GM19438 (cell line): ENCODE measurements at regions not wholly inside any gene's neighbourhood (a gene's known extent, or its start where the extent isn't known, plus 50 kb on each side); places are given as distances from the start of the nearest gene placed in this dataset.

Source experiments
- ATAC-seq: cut with Tn5 transposase; IDR thresholded peaks from one replicate; pipeline ENCODE4 v1.9.1; 2021; ENCODE audit warnings: low read depth; ENCODE audit not compliant: unreplicated experiment

DNA sequence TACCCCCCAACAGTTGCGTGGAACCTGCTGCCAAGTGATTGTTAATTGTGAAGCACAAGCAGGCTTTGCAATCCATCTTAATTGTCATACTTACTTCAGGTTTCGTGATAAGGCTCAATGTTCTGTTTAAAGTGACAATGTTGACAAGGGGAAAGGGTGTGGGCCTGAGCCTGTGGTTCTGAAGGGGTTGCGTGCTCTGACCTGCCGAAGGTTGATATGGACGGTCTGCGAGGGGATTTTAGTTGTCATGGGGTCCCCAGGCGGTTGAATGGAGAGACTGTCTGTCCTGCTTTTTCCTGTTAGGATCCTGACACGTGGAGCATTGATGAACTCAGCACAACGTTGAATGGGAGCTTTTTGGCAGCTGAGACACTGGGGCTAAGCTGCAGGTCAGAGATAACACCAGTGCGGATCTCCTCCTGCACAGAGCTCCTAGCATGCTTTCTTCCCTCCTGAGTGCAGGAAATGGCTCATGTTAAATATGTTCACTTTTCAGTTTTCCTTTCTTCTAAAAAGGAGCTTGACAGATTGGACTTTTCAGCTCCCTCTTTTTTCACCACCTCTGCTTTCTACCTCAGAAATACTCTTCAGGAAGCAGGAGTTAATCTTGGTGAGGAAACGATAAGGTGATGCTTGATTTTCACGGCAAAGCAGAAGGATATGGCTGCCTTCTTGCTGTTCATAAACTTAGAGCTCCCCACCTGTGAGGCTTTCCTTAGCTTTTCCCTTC lies 62.9 kb upstream of the ZEB2 start:
- ATAC-seq, result no peak

DNA sequence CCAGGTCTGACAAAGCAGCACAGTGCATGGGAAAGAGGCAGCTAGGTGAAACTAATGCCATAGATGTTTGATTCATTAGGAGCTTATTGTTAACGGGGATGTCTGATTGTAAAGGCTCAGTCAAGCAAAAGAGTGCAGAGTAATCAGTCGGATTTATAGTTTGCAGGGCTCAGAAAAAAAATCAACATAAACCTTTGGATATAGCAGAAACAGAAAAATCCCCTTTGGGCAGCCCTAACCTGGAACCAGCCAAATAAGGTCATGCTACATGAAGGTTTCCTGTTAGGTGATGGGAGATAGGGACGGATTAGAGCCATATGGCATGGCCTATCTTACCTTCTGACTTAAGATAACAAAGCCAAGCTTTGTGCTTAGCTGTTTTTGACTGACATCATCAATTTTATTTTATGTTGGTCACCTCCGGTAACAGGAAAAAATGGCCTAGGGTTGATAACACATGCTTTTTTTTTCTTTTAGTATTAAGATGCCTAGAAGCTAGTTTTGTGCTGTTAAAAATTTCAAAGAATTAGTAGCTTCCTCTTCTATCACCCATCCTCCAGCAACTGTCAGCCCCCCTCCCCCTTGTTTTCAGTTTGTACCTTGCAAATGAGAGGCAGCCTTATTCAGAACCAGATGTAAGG lies 60.7 kb upstream of the ZEB2 start:
- ATAC-seq, result no peak

DNA sequence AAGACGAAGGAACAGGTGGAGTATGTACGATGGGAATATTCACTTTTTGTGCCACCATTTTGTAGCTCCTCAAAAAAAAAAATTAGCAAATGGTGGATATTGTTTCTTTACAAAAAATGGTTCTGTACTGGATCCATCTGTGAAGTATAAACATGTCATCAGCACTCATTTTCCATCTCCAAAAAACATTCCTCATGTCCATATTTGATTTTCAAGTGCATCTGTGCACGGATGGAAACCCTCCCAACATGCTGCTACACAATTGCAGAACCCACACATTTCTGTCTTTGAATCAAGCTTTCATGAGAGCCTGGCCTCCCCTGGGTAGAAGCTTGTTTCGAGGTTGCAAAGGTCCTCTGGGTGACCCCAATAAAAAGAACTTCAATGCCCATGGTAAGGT lies 59.6 kb upstream of the ZEB2 start:
- ATAC-seq, result no peak

DNA sequence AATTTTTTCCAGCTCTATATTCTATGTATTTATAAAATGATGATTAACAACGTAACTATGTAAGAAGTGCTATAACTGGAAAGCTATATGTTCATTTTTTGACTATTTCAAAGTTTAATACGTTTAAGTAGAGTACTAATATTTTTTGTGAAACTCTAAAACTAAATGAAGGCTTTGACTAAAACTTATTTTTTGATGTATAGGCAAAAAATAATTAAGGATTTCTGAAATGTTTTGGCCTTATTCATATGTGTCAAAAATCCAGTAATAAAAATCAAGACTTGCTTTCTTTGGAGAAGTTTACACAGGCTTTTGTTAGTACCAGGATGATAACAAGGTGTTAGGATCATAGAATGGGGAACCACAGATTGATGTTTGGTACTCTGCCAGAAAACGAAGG lies 58.2 kb upstream of the ZEB2 start:
- no peak for ATAC-seq

DNA sequence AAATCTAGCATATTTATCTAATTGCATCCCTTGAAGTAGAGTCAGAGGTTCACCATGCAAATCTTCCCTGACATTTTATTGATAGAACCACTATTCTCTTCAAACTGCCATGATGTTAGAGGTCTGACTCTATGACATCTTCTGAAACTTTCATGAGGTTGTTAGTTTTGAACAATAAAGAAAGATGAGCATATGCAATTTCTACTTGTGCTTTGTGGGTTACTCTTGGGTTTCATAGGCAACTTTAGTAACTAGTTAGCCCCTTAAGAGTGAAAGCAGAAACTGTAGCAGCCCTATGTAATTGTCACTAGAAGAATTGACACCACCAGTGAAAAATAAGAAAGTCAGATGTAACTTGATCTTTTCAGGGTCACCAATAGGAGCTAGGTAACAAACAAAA lies 53.1 kb upstream of the ZEB2 start:
- no peak for ATAC-seq

DNA sequence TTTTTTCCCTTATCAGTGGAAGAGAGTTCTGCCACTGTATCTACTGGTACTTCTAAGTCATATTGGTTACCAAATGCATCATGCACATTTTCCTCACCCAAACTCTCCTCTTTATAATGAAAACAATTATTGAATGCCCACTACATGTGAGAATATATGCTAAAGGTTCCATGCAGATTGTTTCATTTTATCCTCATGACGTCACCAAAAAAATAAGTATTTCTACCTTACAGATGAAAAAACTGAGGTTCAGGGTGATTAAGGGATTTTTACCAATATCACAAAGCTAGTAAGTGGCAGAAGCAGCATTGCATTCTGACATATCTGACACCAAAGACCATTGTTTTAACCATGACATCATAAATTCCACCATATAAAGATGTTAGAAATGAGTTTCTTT lies 51.9 kb upstream of the ZEB2 start:
- no peak for ATAC-seq

DNA sequence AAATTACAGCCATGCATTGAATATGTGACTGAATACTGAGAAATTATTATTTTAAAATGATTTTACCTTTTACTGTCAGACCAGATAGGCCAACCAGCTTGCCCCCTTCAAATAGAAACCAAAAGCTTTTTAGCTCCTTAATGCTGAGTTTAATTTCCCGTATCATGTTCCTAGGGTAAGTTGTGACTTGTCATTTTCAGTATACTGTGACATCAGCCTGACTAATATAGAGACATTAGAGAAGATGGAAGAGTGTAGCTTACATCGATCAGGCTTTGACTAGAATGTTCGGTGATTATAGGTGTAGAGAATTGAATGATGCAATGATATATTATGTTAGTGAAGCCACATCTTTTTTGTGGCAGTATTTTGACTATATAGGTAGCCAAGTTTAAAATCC lies 50.6 kb upstream of the ZEB2 start:
- no peak for ATAC-seq
